Caco-2 (cell line): ENCODE measurements at regions not wholly inside any gene's neighbourhood (a gene's known extent, or its start where the extent isn't known, plus 50 kb on each side); places are given as distances from the start of the nearest gene placed in this dataset.

Source experiments
- BruUV-seq: library from RNA; stranded (reverse); fragments of 400-500 nt; replicated peaks from 2 replicates; lab custom pipeline; 2021; lab: Mats Ljungman, UMichigan
- CTCF ChIA-PET: fragments of 300-600 bp; sonication (Branson Sonifier 250); formaldehyde crosslinking; loops from one replicate; lab custom pipeline; 2022; ENCODE audit warnings: antibody characterized with exemption; lab: Charles Lee
- POLR2A ChIA-PET: fragments of 300-600 bp; sonication (Branson Sonifier 250); formaldehyde crosslinking; loops from one replicate; lab custom pipeline; 2022; ENCODE audit warnings: antibody characterized with exemption; lab: Charles Lee
- DNase-seq, 2 experiments: peaks; one replicate each; pipeline versions ENCODE4 v3.0.0 to v3.0.0-alpha.2; 2020 to 2022
- H3K27me3 ChIP-seq: replicated peaks from 2 replicates; pipeline ENCODE4 v1.6.0; 2011; ENCODE audit warnings: low read length; ENCODE audit not compliant: control insufficient read depth, insufficient read depth
- H3K36me3 ChIP-seq: 2 replicates; pipeline ENCODE4 v1.5.1; 2011; ENCODE audit warnings: low read length; ENCODE audit not compliant: control insufficient read depth, insufficient read depth
- H3K4me1 ChIP-seq: fragments of 250-450 bp; sonication (Bioruptor Pico); 2 replicates; pipeline ENCODE4 v1.5.1; 2020; ENCODE audit warnings: mild to moderate bottlenecking
- H3K4me3 ChIP-seq: 2 replicates; pipeline ENCODE4 v1.5.1; 2011; ENCODE audit warnings: low read depth, mild to moderate bottlenecking, control low read depth, low read length
- H3K9me3 ChIP-seq: fragments of 250-450 bp; sonication (Bioruptor Pico); 2 replicates; pipeline ENCODE4 v1.5.1; 2020; ENCODE audit warnings: mild to moderate bottlenecking, moderate library complexity
- H3K27ac Mint-ChIP-seq: one replicate; pipeline ENCODE4 v1.8.0; 2022; ENCODE audit warnings: mixed read lengths; ENCODE audit not compliant: unreplicated experiment
- H3K27me3 Mint-ChIP-seq: one replicate; pipeline ENCODE4 v1.8.0; 2022; ENCODE audit warnings: mixed read lengths; ENCODE audit not compliant: insufficient read depth, unreplicated experiment
- H3K36me3 Mint-ChIP-seq: one replicate; pipeline ENCODE4 v1.8.0; 2022; ENCODE audit warnings: mild to moderate bottlenecking, mixed read lengths; ENCODE audit not compliant: insufficient read depth, unreplicated experiment
- H3K4me1 Mint-ChIP-seq: one replicate; pipeline ENCODE4 v1.8.0; 2022; ENCODE audit warnings: low read depth, mixed read lengths; ENCODE audit not compliant: unreplicated experiment
- H3K4me3 Mint-ChIP-seq: one replicate; pipeline ENCODE4 v1.8.0; 2022; ENCODE audit warnings: mild to moderate bottlenecking, moderate library complexity, mixed read lengths; ENCODE audit not compliant: unreplicated experiment
- H3K9me3 Mint-ChIP-seq: one replicate; pipeline ENCODE4 v1.8.0; 2022; ENCODE audit warnings: mixed read lengths; ENCODE audit not compliant: unreplicated experiment
- CTCF ChIP-seq, 2 experiments: fragments of 200-600 bp in 1 of 2; IDR thresholded peaks; 1 replicate in 1 of 2; 2 replicates in 1 of 2; pipeline versions ENCODE4 v1.5.1 to v1.8.0; 2011 to 2022; ENCODE audit warnings: antibody characterized with exemption in 1 of 2, control low read depth in 1 of 2, inconsistent platforms in 1 of 2, low read depth in 1 of 2, low read length in 1 of 2, mild to moderate bottlenecking in 1 of 2, moderate library complexity in 1 of 2; ENCODE audit not compliant: insufficient read depth in 1 of 2, severe bottlenecking in 1 of 2, unreplicated experiment in 1 of 2
- intact Hi-C: fragments of 100-400 bp; cut with micrococcal nuclease; formaldehyde crosslinking; loops from one replicate; pipeline ENCODE4 v1.10.0; 2022; ENCODE audit not compliant: unreplicated experiment

- 0 out of 2 replicates have a peak, but pooled peaks cover 2% of the 10 kb centered on the region for H3K9me3 ChIP-seq
- Mint-ChIP-seq H3K4me1 (peaks cover 6% of the 10 kb centered on the region), H3K9me3 (peaks cover 10% of the 10 kb centered on the region), H3K36me3 (no peaks in the 10 kb centered on the region), H3K4me3 (no peak overlapping the region), H3K27me3 (peaks cover 14% of the 10 kb centered on the region), H3K27ac (no peak overlapping the region)
- DNase-seq: no peak
- ChIA-PET POLR2A (no interaction called here), CTCF (no interaction called here)
- no peaks in the 10 kb centered on the region for H3K4me1 ChIP-seq
- TF ChIP-seq CTCF (IDR thresholded peaks at IDR 0.05; ENCODE audit: insufficient read depth in 1 of 2, low read depth in 1 of 2, low read length in 1 of 2, severe bottlenecking in 1 of 2, unreplicated experiment in 1 of 2): no peak
- 0 out of 2 replicates have a peak, but pooled peaks cover 1% of the 10 kb centered on the region for H3K27me3 ChIP-seq
- intact Hi-C loops: no loop called here
- no peaks in the 10 kb centered on the region for H3K36me3 ChIP-seq
- H3K4me3 ChIP-seq: no peak overlapping the region
- no TSS peak for BruUV-seq
Measured at GRCh38 chr6:4377603-4378002, 242.2 kb upstream of the ECI2 start.

- Mint-ChIP-seq H3K4me3 (no peak overlapping the region), H3K36me3 (no peaks in the 10 kb centered on the region), H3K27ac (no peak overlapping the region), H3K27me3 (peaks cover 7% of the 10 kb centered on the region), H3K9me3 (no peaks in the 10 kb centered on the region), H3K4me1 (peaks cover 6% of the 10 kb centered on the region)
- intact Hi-C loops: no loop called here
- TF ChIP-seq CTCF (IDR thresholded peaks at IDR 0.05; ENCODE audit: insufficient read depth in 1 of 2, low read depth in 1 of 2, low read length in 1 of 2, severe bottlenecking in 1 of 2, unreplicated experiment in 1 of 2): no peak
- H3K9me3 ChIP-seq: no peaks in the 10 kb centered on the region
- ChIA-PET POLR2A (no interaction called here), CTCF (no interaction called here)
- no peaks in the 10 kb centered on the region for H3K36me3 ChIP-seq
- no peak overlapping the region for H3K4me3 ChIP-seq
- no peaks in the 10 kb centered on the region for H3K27me3 ChIP-seq
- no peak for DNase-seq
- no peaks in the 10 kb centered on the region for H3K4me1 ChIP-seq
- no TSS peak for BruUV-seq
Measured at GRCh38 chr6:4374216-4374615, 238.8 kb upstream of the ECI2 start.

- Mint-ChIP-seq H3K4me1 (peaks cover 6% of the 10 kb centered on the region), H3K27me3 (peaks cover 3% of the 10 kb centered on the region), H3K4me3 (no peak overlapping the region), H3K9me3 (no peaks in the 10 kb centered on the region), H3K27ac (no peak overlapping the region), H3K36me3 (no peaks in the 10 kb centered on the region)
- CTCF ChIA-PET: no interaction called here
- BruUV-seq: no TSS peak
- no peak for DNase-seq
- intact Hi-C loops: no loop called here
- H3K4me1 ChIP-seq: no peaks in the 10 kb centered on the region
- no peaks in the 10 kb centered on the region for H3K36me3 ChIP-seq
- no peak overlapping the region for H3K4me3 ChIP-seq
- no peak for TF ChIP-seq CTCF (IDR thresholded peaks at IDR 0.05; ENCODE audit: insufficient read depth in 1 of 2, low read depth in 1 of 2, low read length in 1 of 2, severe bottlenecking in 1 of 2, unreplicated experiment in 1 of 2)
- no peaks in the 10 kb centered on the region for H3K9me3 ChIP-seq
- H3K27me3 ChIP-seq: no peaks in the 10 kb centered on the region
- POLR2A ChIA-PET: no interaction called here
Measured at GRCh38 chr6:4372866-4373265, 237.5 kb upstream of the ECI2 start.
